WERI-Rb-1 (cell line): ENCODE measurements at regions not wholly inside any gene's neighbourhood (a gene's known extent, or its start where the extent isn't known, plus 50 kb on each side); places are given as distances from the start of the nearest gene placed in this dataset.

Experiments
- DNase-seq: peaks from one replicate; pipeline ENCODE4 v3.0.0-alpha.2; 2020
- H3K27ac ChIP-seq: fragments of 250-450 bp; sonication (Bioruptor Pico); 2 replicates; pipeline ENCODE4 v1.5.1; 2020; ENCODE audit warnings: mild to moderate bottlenecking, moderate library complexity
- H3K27me3 ChIP-seq: fragments of 250-450 bp; sonication (Bioruptor Pico); 2 replicates; pipeline ENCODE4 v1.5.1; 2021; ENCODE audit warnings: mild to moderate bottlenecking, low read depth, moderate library complexity; ENCODE audit not compliant: insufficient read depth, severe bottlenecking
- H3K36me3 ChIP-seq: fragments of 250-450 bp; sonication (Bioruptor Pico); 2 replicates; pipeline ENCODE4 v1.5.1; 2020; ENCODE audit warnings: mild to moderate bottlenecking, moderate library complexity
- H3K4me3 ChIP-seq: 2 replicates; pipeline ENCODE4 v1.5.1; 2011; ENCODE audit warnings: low read depth, mild to moderate bottlenecking, control low read depth, low read length
- H3K9me3 ChIP-seq: fragments of 250-450 bp; sonication (Bioruptor Pico); 2 replicates; pipeline ENCODE4 v1.5.1; 2021; ENCODE audit warnings: mild to moderate bottlenecking, moderate library complexity; ENCODE audit not compliant: severe bottlenecking
- TF ChIP-seq, protein P1 (sequence below): IDR thresholded peaks from 2 replicates; pipeline ENCODE4 v1.5.1; 2011; ENCODE audit warnings: low read depth, mild to moderate bottlenecking, control low read depth, inconsistent platforms, low read length

GRCh38 chr6:92180090-92180489, 1239.3 kb downstream of the EPHA7 start:
- Histone ChIP-seq H3K36me3 (no peaks in the 10 kb centered on the region), H3K27me3 (no peaks in the 10 kb centered on the region), H3K4me3 (no peak overlapping the region), H3K9me3 (no peaks in the 10 kb centered on the region), H3K27ac (no peak overlapping the region)
- TF ChIP-seq, protein P1, sequence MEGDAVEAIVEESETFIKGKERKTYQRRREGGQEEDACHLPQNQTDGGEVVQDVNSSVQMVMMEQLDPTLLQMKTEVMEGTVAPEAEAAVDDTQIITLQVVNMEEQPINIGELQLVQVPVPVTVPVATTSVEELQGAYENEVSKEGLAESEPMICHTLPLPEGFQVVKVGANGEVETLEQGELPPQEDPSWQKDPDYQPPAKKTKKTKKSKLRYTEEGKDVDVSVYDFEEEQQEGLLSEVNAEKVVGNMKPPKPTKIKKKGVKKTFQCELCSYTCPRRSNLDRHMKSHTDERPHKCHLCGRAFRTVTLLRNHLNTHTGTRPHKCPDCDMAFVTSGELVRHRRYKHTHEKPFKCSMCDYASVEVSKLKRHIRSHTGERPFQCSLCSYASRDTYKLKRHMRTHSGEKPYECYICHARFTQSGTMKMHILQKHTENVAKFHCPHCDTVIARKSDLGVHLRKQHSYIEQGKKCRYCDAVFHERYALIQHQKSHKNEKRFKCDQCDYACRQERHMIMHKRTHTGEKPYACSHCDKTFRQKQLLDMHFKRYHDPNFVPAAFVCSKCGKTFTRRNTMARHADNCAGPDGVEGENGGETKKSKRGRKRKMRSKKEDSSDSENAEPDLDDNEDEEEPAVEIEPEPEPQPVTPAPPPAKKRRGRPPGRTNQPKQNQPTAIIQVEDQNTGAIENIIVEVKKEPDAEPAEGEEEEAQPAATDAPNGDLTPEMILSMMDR = no peak
- no peak for DNase-seq

DNA sequence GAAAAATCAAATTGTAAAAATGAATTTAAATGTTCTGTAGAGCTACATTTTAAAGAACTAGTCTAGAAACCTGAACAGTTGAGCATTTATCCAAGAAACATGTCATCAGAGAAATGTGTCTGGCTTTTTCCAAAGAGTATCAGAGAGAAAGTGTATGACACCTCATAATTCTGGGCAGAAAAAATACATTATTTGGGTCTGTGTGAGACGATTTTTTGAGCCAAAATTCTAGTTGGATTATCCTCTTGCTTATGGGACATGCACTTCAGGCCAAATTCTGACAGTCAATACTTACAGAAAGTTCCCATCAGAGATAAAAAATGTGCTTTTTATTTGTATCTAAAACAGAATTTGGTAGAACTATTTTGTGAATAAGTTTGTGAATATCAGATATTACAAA, 1242.7 kb downstream of the EPHA7 start:
- TF ChIP-seq, protein P1 = no peak
- DNase-seq = no peak

GRCh38 chr6:92174398-92175073, 1244.8 kb downstream of the EPHA7 start:
- Histone ChIP-seq H3K36me3 (no peaks in the 10 kb centered on the region), H3K27ac (no peak overlapping the region), H3K4me3 (no peak overlapping the region), H3K27me3 (no peaks in the 10 kb centered on the region), H3K9me3 (no peaks in the 10 kb centered on the region)
- no peak for DNase-seq
- TF ChIP-seq, protein P1 = no peak

More for the DNA sequence above, 1242.7 kb downstream of the EPHA7 start:
- Histone ChIP-seq H3K27ac (no peak overlapping the region), H3K9me3 (no peaks in the 10 kb centered on the region), H3K36me3 (no peaks in the 10 kb centered on the region), H3K27me3 (no peaks in the 10 kb centered on the region), H3K4me3 (no peak overlapping the region)

GRCh38 chr6:92169506-92169905, 1249.9 kb downstream of the EPHA7 start:
- DNase-seq = no peak
- no peak overlapping the region for H3K27ac ChIP-seq
- no peaks in the 10 kb centered on the region for H3K9me3 ChIP-seq
- H3K4me3 ChIP-seq = no peak overlapping the region
- TF ChIP-seq, protein P1 = no peak
- no peaks in the 10 kb centered on the region for H3K27me3 ChIP-seq
- H3K36me3 ChIP-seq = no peaks in the 10 kb centered on the region

- Histone ChIP-seq H3K9me3 (no peaks in the 10 kb centered on the region), H3K36me3 (no peaks in the 10 kb centered on the region), H3K4me3 (no peak overlapping the region), H3K27me3 (no peaks in the 10 kb centered on the region), H3K27ac (no peak overlapping the region)
- DNase-seq = no peak
- TF ChIP-seq, protein P1 = no peak
These were observed 1252.7 kb downstream of the EPHA7 start for GRCh38 chr6:92166666-92167065.

DNA sequence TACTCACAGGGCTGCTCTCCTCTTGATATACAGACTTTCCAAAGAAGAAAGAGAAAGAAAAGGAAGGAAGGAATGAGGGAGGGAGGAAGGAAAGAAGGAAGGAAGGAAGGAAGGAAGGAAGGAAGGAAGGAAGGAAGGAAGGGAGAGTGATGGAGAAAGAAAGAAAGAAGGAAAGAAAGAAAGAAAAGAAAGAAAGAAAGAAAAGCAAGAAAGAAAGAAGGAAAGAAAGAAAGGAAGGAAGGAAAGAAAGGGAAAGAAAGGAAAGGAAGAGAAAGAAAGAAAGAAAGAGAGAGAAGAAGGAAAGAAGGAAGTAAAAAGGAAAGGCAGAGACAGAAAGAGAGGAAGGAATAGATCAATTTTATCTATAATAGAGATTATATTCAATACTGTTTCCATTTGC, 1257.4 kb downstream of the EPHA7 start:
- Histone ChIP-seq H3K4me3 (no peak overlapping the region), H3K27me3 (no peaks in the 10 kb centered on the region), H3K36me3 (no peaks in the 10 kb centered on the region), H3K27ac (no peak overlapping the region), H3K9me3 (no peaks in the 10 kb centered on the region)
- TF ChIP-seq, protein P1 = no peak
- no peak for DNase-seq
